Suprapubic skin (tissue), 3 donors: ENCODE measurements at regions not wholly inside any gene's neighbourhood (a gene's known extent, or its start where the extent isn't known, plus 50 kb on each side); places are given as distances from the start of the nearest gene placed in this dataset.

Experiments used
- EP300 ChIP-seq: sonication (generic); formaldehyde crosslinking; IDR thresholded peaks from one replicate; pipeline ENCODE4 v1.6.1; 2017; ENCODE audit warnings: antibody characterized with exemption
- POLR2A ChIP-seq, 2 donors: fragments of 450-650 bp; IDR thresholded peaks; one replicate each; pipeline ENCODE4 v1.6.1; 2017; ENCODE audit warnings: antibody characterized with exemption in 2 of 2, mild to moderate bottlenecking in 2 of 2, moderate library complexity in 2 of 2
- TF ChIP-seq, protein P1 (sequence below), 2 donors: fragments of 200-600 bp in 1 of 2; fragments of 450-650 bp in 1 of 2; sonication (generic) in 1 of 2; IDR thresholded peaks; one replicate each; pipeline ENCODE4 v1.5.1; 2016 to 2019; ENCODE audit warnings: antibody characterized with exemption in 2 of 2, mild to moderate bottlenecking in 1 of 2, moderate library complexity in 1 of 2

DNA sequence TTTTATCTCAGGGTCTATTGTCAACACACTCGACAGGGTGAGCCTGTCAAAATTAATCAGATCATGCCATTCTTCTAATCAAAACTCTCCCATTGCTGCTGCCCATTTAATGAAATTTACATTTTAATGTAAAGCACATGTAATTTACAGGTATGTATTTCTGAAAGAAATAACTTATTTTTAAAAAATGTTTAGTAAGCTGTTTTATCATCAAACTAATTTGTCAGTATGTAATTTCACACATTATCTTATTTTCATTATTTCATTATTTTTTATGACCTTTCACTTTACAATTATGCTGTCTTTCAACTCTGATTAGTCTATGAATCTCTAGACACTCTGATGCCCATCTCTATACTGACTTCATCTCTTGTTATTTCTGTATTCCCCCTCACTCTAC, 467.8 kb downstream of the ZNF804A start:
- TF ChIP-seq, protein P1, sequence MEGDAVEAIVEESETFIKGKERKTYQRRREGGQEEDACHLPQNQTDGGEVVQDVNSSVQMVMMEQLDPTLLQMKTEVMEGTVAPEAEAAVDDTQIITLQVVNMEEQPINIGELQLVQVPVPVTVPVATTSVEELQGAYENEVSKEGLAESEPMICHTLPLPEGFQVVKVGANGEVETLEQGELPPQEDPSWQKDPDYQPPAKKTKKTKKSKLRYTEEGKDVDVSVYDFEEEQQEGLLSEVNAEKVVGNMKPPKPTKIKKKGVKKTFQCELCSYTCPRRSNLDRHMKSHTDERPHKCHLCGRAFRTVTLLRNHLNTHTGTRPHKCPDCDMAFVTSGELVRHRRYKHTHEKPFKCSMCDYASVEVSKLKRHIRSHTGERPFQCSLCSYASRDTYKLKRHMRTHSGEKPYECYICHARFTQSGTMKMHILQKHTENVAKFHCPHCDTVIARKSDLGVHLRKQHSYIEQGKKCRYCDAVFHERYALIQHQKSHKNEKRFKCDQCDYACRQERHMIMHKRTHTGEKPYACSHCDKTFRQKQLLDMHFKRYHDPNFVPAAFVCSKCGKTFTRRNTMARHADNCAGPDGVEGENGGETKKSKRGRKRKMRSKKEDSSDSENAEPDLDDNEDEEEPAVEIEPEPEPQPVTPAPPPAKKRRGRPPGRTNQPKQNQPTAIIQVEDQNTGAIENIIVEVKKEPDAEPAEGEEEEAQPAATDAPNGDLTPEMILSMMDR (IDR thresholded peaks at IDR 0.05), result no peak
- TF ChIP-seq POLR2A (IDR thresholded peaks at IDR 0.05), result no peak
- no peak for TF ChIP-seq EP300
